PC-3 (cell line): ENCODE measurements at regions not wholly inside any gene's neighbourhood (a gene's known extent, or its start where the extent isn't known, plus 50 kb on each side); places are given as distances from the start of the nearest gene placed in this dataset.

Experiments used
- EZH2 ChIP-seq: fragments of 300-600 bp; sonication (generic); IDR thresholded peaks from one replicate; pipeline ENCODE4 v1.6.1; 2017; ENCODE audit warnings: antibody characterized with exemption, mild to moderate bottlenecking, low read length; ENCODE audit not compliant: unreplicated experiment
- TF ChIP-seq, protein P1 (sequence below): fragments of 300-600 bp; sonication (generic); conservative IDR thresholded peaks from 2 replicates; pipeline ENCODE4 v1.5.1; 2017; ENCODE audit warnings: antibody characterized with exemption, low read depth, mild to moderate bottlenecking, low read length

DNA sequence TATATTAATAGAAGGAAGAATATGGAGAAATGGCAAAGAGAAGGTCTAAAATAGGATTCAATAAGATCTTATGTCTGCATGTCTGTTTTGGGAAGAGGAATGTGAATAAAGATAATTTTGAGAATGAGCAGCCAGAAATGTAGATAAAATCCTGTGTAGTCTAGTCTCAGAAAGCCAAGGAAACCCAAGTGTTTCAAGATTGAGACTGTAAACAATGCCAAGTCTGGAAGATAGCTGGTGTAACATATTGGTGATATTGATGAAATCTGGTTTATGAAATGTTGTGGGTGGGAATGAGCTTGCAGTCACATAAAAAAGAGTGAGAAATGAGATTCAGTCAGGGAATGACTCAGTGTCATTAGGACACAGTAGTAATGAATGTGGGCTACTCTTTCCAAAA, 1180.3 kb upstream of the PCDH20 start:
- TF ChIP-seq EZH2: no peak
- TF ChIP-seq, protein P1, sequence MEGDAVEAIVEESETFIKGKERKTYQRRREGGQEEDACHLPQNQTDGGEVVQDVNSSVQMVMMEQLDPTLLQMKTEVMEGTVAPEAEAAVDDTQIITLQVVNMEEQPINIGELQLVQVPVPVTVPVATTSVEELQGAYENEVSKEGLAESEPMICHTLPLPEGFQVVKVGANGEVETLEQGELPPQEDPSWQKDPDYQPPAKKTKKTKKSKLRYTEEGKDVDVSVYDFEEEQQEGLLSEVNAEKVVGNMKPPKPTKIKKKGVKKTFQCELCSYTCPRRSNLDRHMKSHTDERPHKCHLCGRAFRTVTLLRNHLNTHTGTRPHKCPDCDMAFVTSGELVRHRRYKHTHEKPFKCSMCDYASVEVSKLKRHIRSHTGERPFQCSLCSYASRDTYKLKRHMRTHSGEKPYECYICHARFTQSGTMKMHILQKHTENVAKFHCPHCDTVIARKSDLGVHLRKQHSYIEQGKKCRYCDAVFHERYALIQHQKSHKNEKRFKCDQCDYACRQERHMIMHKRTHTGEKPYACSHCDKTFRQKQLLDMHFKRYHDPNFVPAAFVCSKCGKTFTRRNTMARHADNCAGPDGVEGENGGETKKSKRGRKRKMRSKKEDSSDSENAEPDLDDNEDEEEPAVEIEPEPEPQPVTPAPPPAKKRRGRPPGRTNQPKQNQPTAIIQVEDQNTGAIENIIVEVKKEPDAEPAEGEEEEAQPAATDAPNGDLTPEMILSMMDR: no peak
